OCI-LY3 (cell line): ENCODE measurements at regions not wholly inside any gene's neighbourhood (a gene's known extent, or its start where the extent isn't known, plus 50 kb on each side); places are given as distances from the start of the nearest gene placed in this dataset.

Source experiments
- H2AFZ ChIP-seq: fragments of 200-600, 300-600 bp; shearing (Covaris generic); 2 replicates; pipeline ENCODE4 v1.6.0; 2014; ENCODE audit warnings: antibody characterized with exemption, low read depth, low read length
- H3K27ac ChIP-seq: fragments of 200-600, 300-600 bp; sonication (generic); 2 replicates; pipeline ENCODE4 v1.5.1; 2014; ENCODE audit warnings: mild to moderate bottlenecking, low read length, moderate library complexity, mixed read lengths
- H3K27me3 ChIP-seq: fragments of 200-600, 300-600 bp; sonication (generic); 2 replicates; pipeline ENCODE4 v1.6.1; 2014; ENCODE audit warnings: low read depth, low read length, mixed read lengths
- H3K36me3 ChIP-seq: fragments of 200-600, 300-600 bp; sonication (generic); replicated peaks from 2 replicates; pipeline ENCODE3; 2014; ENCODE audit warnings: low read depth, low read length, mixed read lengths
- H3K4me1 ChIP-seq: fragments of 300-600, 200-600 bp; sonication (generic); 2 replicates; pipeline ENCODE4 v1.6.1; 2014; ENCODE audit warnings: low read length, mixed read lengths
- H3K4me2 ChIP-seq: fragments of 200-600, 300-600 bp; sonication (generic); 2 replicates; pipeline ENCODE4 v1.6.1; 2014; ENCODE audit warnings: low read length, mixed read lengths
- H3K4me3 ChIP-seq: fragments of 300-600, 200-600 bp; sonication (generic); 2 replicates; pipeline ENCODE4 v1.5.1; 2014; ENCODE audit warnings: antibody characterized with exemption, mild to moderate bottlenecking, low read length, moderate library complexity
- H3K79me2 ChIP-seq: fragments of 300-600, 200-600 bp; shearing (Covaris generic); 2 replicates; pipeline ENCODE4 v1.6.1; 2014; ENCODE audit warnings: mild to moderate bottlenecking, low read length, mixed read lengths
- H3K9ac ChIP-seq: fragments of 300-600, 200-600 bp; shearing (Covaris generic); 2 replicates; pipeline ENCODE4 v1.6.0; 2014; ENCODE audit warnings: mild to moderate bottlenecking, low read length, moderate library complexity
- H3K9me3 ChIP-seq: fragments of 200-600, 300-600 bp; shearing (Covaris generic); 2 replicates; pipeline ENCODE4 v1.6.1; 2014; ENCODE audit warnings: low read length, mixed read lengths; ENCODE audit not compliant: insufficient read depth
- H4K20me1 ChIP-seq: fragments of 200-600, 300-600 bp; sonication (generic); 2 replicates; pipeline ENCODE4 v1.6.1; 2016; ENCODE audit warnings: low read length, mixed read lengths; ENCODE audit not compliant: insufficient read depth
- EZH2phosphoT487 ChIP-seq: fragments of 200-600 bp; shearing (Covaris generic); IDR thresholded peaks from 2 replicates; pipeline ENCODE4 v1.6.1; 2018; ENCODE audit warnings: antibody characterized with exemption, mixed run types, low read depth
- TF ChIP-seq, protein P1 (sequence below): fragments of 200-600, 300-600 bp; sonication (generic); IDR thresholded peaks from 2 replicates; pipeline ENCODE4 v1.5.1; 2014; ENCODE audit warnings: antibody characterized with exemption, low read length, low read depth

DNA sequence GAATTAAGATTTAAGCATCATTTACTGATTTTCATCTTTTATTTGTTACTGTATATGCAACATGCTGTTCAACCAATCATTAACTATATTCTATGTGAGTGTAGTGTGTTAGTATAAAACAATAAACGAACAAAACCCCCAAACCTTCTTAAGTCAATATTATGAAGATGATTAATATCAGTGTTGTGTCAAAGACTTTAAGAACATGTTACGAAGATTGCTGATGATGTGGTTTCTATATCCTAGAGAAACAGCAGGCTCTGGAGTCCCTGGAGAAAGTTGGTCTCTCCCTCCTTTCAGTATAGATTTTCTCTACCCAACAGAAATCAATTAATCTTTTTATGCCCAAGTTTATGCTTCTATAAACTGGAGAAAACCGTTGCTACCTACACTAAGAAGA is 393.8 kb upstream of the HSF2 start:
- no peak overlapping the region for H3K4me3 ChIP-seq
- H3K79me2 ChIP-seq = no peaks in the 10 kb centered on the region
- H3K27me3 ChIP-seq = no peaks in the 10 kb centered on the region
- no peak overlapping the region for H2AFZ ChIP-seq
- no peak overlapping the region for H3K27ac ChIP-seq
- no peaks in the 10 kb centered on the region for H3K4me1 ChIP-seq
- no peak for TF ChIP-seq EZH2phosphoT487
- TF ChIP-seq, protein P1, sequence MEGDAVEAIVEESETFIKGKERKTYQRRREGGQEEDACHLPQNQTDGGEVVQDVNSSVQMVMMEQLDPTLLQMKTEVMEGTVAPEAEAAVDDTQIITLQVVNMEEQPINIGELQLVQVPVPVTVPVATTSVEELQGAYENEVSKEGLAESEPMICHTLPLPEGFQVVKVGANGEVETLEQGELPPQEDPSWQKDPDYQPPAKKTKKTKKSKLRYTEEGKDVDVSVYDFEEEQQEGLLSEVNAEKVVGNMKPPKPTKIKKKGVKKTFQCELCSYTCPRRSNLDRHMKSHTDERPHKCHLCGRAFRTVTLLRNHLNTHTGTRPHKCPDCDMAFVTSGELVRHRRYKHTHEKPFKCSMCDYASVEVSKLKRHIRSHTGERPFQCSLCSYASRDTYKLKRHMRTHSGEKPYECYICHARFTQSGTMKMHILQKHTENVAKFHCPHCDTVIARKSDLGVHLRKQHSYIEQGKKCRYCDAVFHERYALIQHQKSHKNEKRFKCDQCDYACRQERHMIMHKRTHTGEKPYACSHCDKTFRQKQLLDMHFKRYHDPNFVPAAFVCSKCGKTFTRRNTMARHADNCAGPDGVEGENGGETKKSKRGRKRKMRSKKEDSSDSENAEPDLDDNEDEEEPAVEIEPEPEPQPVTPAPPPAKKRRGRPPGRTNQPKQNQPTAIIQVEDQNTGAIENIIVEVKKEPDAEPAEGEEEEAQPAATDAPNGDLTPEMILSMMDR = no peak
- H4K20me1 ChIP-seq = no peaks in the 10 kb centered on the region
- no peaks in the 10 kb centered on the region for H3K36me3 ChIP-seq
- no peak overlapping the region for H3K4me2 ChIP-seq
- H3K9ac ChIP-seq = no peak overlapping the region
- no peaks in the 10 kb centered on the region for H3K9me3 ChIP-seq

DNA sequence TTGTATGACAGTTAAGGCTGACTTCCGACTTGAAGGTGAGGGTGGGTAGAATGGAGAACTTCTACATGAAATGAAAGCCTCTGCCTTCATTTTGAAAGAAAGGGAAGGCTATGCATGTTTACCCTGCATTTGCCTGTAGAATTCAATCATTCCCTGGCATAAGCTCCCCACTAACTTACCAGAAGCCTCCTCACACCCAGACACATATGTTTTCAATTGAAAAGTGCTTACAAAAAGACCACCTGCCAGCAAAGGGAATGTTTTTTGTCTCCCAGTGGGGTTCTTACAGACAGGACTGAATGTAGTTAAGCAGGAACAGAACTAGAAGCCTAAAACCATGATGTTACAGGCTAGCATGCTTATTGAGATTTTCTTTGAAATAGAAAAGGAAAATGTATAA is 392.1 kb upstream of the HSF2 start:
- Histone ChIP-seq H3K4me3 (no peak overlapping the region), H3K27ac (no peak overlapping the region), H3K9ac (no peak overlapping the region), H2AFZ (no peak overlapping the region), H3K27me3 (no peaks in the 10 kb centered on the region), H3K36me3 (no peaks in the 10 kb centered on the region), H4K20me1 (no peaks in the 10 kb centered on the region), H3K4me1 (no peaks in the 10 kb centered on the region), H3K79me2 (no peaks in the 10 kb centered on the region), H3K9me3 (no peaks in the 10 kb centered on the region), H3K4me2 (no peak overlapping the region)
- TF ChIP-seq EZH2phosphoT487 = no peak
- TF ChIP-seq, protein P1 = no peak

DNA sequence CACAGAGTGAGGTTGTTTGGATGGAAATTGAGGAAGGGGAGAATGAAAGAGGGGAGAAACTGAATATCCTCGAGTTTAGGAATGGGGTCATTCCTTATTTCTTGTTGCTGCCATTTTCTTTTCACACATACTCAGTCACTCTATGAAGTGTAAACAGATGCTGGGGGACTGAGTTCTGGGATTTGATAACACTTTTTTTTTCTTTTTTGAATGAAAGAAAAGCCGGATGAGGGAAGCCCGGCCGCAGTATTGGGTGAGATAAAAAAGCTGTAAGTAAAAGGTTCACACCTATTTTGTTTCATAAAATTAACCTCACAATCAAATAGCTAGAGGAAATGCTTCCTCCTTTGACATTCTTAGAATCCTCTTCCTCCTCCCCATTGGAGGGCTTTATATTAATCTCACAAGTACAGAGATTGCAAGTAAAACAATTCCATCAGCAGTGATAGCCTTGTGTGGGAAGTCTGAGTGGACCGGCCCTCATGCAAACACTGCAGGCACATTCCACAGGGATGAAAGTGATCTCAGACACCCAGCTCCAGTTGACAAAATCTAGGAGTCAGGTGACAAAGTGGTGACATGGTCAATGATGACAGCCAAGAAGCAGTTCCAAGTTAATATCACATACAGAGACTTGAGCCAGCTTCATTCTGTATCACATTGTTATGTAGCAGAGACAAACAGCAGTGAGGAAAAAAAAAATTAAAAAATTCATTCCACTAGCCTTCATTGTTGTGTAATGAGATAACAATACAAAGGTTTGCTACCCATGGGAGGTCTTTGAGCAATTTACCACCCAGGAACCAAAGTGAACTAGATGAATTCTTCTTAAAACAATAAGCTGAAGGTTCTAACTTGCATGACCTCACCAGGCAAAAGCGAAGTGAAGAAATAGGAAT is 391.1 kb upstream of the HSF2 start:
- Histone ChIP-seq H4K20me1 (no peaks in the 10 kb centered on the region), H3K27ac (no peak overlapping the region), H3K79me2 (no peaks in the 10 kb centered on the region), H2AFZ (no peak overlapping the region), H3K9ac (no peak overlapping the region), H3K4me2 (no peak overlapping the region), H3K27me3 (no peaks in the 10 kb centered on the region), H3K4me3 (no peak overlapping the region), H3K9me3 (no peaks in the 10 kb centered on the region), H3K36me3 (no peaks in the 10 kb centered on the region), H3K4me1 (no peaks in the 10 kb centered on the region)
- TF ChIP-seq, protein P1 = no peak
- no peak for TF ChIP-seq EZH2phosphoT487

DNA sequence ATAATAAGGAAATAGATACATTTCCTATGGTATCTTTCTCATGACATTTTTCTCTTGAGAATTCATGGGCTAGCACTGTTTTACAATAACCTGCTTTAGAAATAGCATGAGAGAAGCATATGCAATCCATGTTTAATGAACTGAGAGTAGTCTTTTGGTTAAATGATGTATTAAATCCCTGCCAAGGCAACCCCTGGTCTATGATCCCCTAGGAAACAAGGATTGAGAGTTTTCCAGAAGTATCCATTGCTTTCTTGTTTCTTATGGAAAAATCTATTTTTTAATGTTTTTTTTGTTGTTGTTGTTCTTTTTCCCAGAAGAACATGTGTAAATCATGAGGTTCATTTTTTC is 390.5 kb upstream of the HSF2 start:
- Histone ChIP-seq H3K79me2 (no peaks in the 10 kb centered on the region), H2AFZ (no peak overlapping the region), H3K36me3 (no peaks in the 10 kb centered on the region), H3K4me1 (no peaks in the 10 kb centered on the region), H3K4me3 (no peak overlapping the region), H3K9me3 (no peaks in the 10 kb centered on the region), H3K27me3 (no peaks in the 10 kb centered on the region), H3K9ac (no peak overlapping the region), H3K4me2 (no peak overlapping the region), H3K27ac (no peak overlapping the region), H4K20me1 (no peaks in the 10 kb centered on the region)
- TF ChIP-seq, protein P1 = no peak
- no peak for TF ChIP-seq EZH2phosphoT487
